KMS-11 (cell line): ENCODE measurements at regions not wholly inside any gene's neighbourhood (a gene's known extent, or its start where the extent isn't known, plus 50 kb on each side); places are given as distances from the start of the nearest gene placed in this dataset.

ENCODE experiments used
- H2AFZ ChIP-seq: fragments of 200-600 bp; sonication (generic); 2 replicates; pipeline ENCODE4 v1.6.1; 2016; ENCODE audit warnings: antibody characterized with exemption, mixed run types, low read depth
- H3K27ac ChIP-seq: fragments of 200-600 bp; sonication (generic); 2 replicates; pipeline ENCODE4 v1.6.1; 2016; ENCODE audit warnings: mild to moderate bottlenecking, mixed run types
- H3K27me3 ChIP-seq: fragments of 200-600 bp; sonication (generic); 2 replicates; pipeline ENCODE4 v1.6.1; 2017; ENCODE audit warnings: mild to moderate bottlenecking, low read depth, mixed run types, moderate library complexity; ENCODE audit not compliant: insufficient read depth
- H3K36me3 ChIP-seq: fragments of 200-600 bp; sonication (generic); 2 replicates; pipeline ENCODE4 v1.6.1; 2017; ENCODE audit warnings: mild to moderate bottlenecking, mixed run types; ENCODE audit not compliant: insufficient read depth
- H3K4me1 ChIP-seq: fragments of 200-600 bp; sonication (generic); 2 replicates; pipeline ENCODE4 v1.6.1; 2016; ENCODE audit warnings: mild to moderate bottlenecking, low read depth, mixed run types; ENCODE audit not compliant: poor library complexity, severe bottlenecking
- H3K4me2 ChIP-seq: fragments of 200-600 bp; sonication (generic); 2 replicates; pipeline ENCODE4 v1.7.0; 2016; ENCODE audit warnings: mild to moderate bottlenecking, mixed run types
- H3K4me3 ChIP-seq: fragments of 200-600 bp; sonication (generic); IDR thresholded peaks from 2 replicates; pipeline ENCODE4 v1.6.1; 2017; ENCODE audit warnings: low read depth, low read length, mixed read lengths; ENCODE audit not compliant: insufficient read depth
- H3K79me2 ChIP-seq: fragments of 200-600 bp; sonication (generic); 2 replicates; pipeline ENCODE4 v1.6.1; 2016; ENCODE audit warnings: low read depth, mixed run types; ENCODE audit not compliant: insufficient read depth
- H3K9ac ChIP-seq: fragments of 200-600 bp; sonication (generic); 2 replicates; pipeline ENCODE4 v1.6.1; 2016; ENCODE audit warnings: mild to moderate bottlenecking, mixed run types
- H4K20me1 ChIP-seq: fragments of 200-600 bp; sonication (generic); 2 replicates; pipeline ENCODE4 v1.6.1; 2016; ENCODE audit warnings: mild to moderate bottlenecking, mixed run types; ENCODE audit not compliant: insufficient read depth
- TF ChIP-seq, protein P1 (sequence below): fragments of 200-600 bp; sonication (generic); conservative IDR thresholded peaks from 2 replicates; pipeline ENCODE4 v1.6.1; 2017; ENCODE audit warnings: low read depth, mild to moderate bottlenecking, antibody characterized with exemption, low read length, moderate library complexity, mixed read lengths

DNA sequence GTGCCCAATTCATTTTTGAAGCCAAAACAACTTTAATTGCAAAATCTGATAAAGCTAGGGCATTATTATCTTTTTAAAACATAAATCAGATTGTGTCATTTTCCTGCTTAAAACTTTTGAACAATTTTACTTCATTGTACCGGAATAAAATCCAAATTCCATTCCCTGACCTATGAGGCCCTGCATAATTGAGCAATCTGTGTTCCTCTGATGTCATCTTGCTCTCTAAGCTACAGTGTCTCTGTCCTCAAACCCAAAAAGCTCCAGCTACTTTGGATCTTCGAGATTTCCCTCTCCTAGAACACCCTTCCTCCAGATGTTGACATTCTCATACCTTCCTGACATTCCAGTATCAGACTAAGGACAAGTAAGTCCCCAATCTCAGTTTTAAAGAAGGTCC, 395.9 kb downstream of the LRATD1 start:
- H3K27me3 ChIP-seq = no peaks in the 10 kb centered on the region
- H2AFZ ChIP-seq = no peak overlapping the region
- no peaks in the 10 kb centered on the region for H3K36me3 ChIP-seq
- H4K20me1 ChIP-seq = no peaks in the 10 kb centered on the region
- no peak overlapping the region for H3K27ac ChIP-seq
- H3K9ac ChIP-seq = no peak overlapping the region
- H3K79me2 ChIP-seq = no peaks in the 10 kb centered on the region
- H3K4me2 ChIP-seq = no peak overlapping the region
- no peak overlapping the region for H3K4me3 ChIP-seq
- TF ChIP-seq, protein P1, sequence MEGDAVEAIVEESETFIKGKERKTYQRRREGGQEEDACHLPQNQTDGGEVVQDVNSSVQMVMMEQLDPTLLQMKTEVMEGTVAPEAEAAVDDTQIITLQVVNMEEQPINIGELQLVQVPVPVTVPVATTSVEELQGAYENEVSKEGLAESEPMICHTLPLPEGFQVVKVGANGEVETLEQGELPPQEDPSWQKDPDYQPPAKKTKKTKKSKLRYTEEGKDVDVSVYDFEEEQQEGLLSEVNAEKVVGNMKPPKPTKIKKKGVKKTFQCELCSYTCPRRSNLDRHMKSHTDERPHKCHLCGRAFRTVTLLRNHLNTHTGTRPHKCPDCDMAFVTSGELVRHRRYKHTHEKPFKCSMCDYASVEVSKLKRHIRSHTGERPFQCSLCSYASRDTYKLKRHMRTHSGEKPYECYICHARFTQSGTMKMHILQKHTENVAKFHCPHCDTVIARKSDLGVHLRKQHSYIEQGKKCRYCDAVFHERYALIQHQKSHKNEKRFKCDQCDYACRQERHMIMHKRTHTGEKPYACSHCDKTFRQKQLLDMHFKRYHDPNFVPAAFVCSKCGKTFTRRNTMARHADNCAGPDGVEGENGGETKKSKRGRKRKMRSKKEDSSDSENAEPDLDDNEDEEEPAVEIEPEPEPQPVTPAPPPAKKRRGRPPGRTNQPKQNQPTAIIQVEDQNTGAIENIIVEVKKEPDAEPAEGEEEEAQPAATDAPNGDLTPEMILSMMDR = no peak
- H3K4me1 ChIP-seq = no peaks in the 10 kb centered on the region

DNA sequence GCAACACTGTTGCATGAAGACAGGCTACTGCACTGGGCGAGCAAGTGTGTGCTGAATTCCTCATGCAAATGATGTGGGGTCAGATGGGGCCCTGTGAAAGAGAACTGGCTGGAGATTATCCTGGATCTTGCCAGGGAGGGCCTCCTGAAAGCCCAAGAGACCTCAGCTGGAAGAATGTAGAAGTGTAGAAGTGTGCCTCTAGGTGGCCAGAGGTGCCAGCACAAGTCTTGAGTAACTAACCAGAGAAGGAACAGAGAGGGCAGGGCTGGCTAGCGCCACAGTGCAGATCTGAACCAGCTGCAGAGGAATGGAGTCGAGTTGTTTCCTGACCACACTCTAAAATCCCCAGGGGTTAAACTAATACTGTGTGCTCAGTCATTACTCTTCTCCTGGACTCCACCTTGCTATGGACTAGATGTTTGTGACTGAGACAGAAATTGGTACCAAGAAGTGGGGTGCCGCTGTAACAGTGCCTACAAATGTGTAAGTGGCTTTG, 399.3 kb downstream of the LRATD1 start:
- H3K4me1 ChIP-seq = no peaks in the 10 kb centered on the region
- H3K79me2 ChIP-seq = no peaks in the 10 kb centered on the region
- no peak overlapping the region for H3K4me3 ChIP-seq
- TF ChIP-seq, protein P1 = no peak
- H3K4me2 ChIP-seq = no peak overlapping the region
- H3K27ac ChIP-seq = no peak overlapping the region
- no peaks in the 10 kb centered on the region for H4K20me1 ChIP-seq
- H3K36me3 ChIP-seq = no peaks in the 10 kb centered on the region
- no peaks in the 10 kb centered on the region for H3K27me3 ChIP-seq
- no peak overlapping the region for H2AFZ ChIP-seq
- H3K9ac ChIP-seq = no peak overlapping the region

DNA sequence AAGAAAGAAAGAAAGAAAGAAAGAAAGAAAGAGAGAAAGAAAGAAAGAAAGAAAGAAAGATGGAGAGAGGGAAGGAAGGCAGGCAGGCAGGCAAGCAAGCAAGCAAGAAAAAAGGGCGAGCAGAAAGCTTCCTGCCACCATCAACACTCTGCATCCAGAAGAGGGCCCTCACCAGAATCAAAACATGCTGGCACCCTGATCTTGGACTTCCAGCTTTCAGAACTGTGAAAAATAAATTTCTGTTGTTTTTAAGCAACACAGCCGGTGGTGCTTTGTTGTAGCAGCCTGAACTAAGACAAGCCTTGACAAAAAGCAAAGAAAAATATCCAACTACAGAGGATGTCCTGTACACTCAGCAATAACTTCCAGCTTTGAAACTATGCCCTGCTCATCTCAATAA, 401.7 kb downstream of the LRATD1 start:
- H4K20me1 ChIP-seq = no peaks in the 10 kb centered on the region
- H3K4me1 ChIP-seq = no peaks in the 10 kb centered on the region
- H3K4me3 ChIP-seq = no peak overlapping the region
- H3K4me2 ChIP-seq = no peak overlapping the region
- H3K27me3 ChIP-seq = no peaks in the 10 kb centered on the region
- no peaks in the 10 kb centered on the region for H3K79me2 ChIP-seq
- H3K27ac ChIP-seq = no peak overlapping the region
- no peak overlapping the region for H3K9ac ChIP-seq
- no peaks in the 10 kb centered on the region for H3K36me3 ChIP-seq
- H2AFZ ChIP-seq = no peak overlapping the region
- TF ChIP-seq, protein P1 = no peak

DNA sequence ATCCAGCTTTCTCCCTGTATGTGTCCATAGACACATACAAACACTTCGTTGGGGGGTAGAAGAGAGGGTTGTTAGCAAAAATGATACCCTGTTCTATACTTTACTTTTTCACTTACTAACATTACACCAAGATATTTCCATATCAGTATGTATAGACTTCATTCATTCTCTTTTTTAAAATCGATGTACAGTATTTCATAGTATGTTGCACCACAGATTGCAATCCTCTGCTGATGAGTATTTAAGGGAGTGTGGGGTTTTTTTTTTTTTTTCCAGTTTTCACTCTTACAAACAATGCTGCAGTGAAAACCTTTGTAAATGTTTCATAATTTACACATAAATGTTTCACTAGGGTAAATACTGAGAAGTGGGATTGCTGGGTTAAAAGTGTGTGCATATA, 402.3 kb downstream of the LRATD1 start:
- Histone ChIP-seq H3K79me2 (no peaks in the 10 kb centered on the region), H3K4me1 (no peaks in the 10 kb centered on the region)

More for the DNA sequence above, 402.3 kb downstream of the LRATD1 start:
- TF ChIP-seq, protein P1 = no peak
- Histone ChIP-seq H3K4me2 (no peak overlapping the region), H3K9ac (no peak overlapping the region), H4K20me1 (no peaks in the 10 kb centered on the region), H3K27ac (no peak overlapping the region), H2AFZ (no peak overlapping the region), H3K36me3 (no peaks in the 10 kb centered on the region), H3K27me3 (no peaks in the 10 kb centered on the region), H3K4me3 (no peak overlapping the region)
